Ramos (cell line): ENCODE measurements at regions not wholly inside any gene's neighbourhood (a gene's known extent, or its start where the extent isn't known, plus 50 kb on each side); places are given as distances from the start of the nearest gene placed in this dataset.

Experiments
- in situ Hi-C: fragments of 300-500 bp; cut with MboI; formaldehyde crosslinking; loops from one replicate; pipeline ENCODE4 v1.14.3; 2022; ENCODE audit warnings: low sequenced_read_pairs; ENCODE audit not compliant: unreplicated experiment

DNA sequence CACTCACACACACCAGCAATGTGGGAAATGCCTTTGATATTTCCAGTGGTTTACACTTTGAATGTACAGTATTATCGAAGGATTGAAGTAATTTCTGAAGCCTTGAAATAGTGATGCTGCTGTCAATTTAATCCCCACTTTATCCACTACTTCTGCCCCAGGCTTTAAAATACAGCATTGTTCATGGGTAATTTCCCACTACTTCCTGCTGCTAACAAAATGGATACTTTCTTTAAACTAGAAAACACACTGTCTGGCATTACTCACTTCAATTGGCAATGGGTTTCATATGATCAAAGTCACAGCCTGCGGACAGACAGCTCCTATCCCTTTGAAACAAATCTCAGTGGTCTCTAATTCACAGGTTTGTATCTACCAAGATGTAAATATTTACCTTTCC, 292.2 kb downstream of the CDH11 start:
- in situ Hi-C loops: no loop called here

DNA sequence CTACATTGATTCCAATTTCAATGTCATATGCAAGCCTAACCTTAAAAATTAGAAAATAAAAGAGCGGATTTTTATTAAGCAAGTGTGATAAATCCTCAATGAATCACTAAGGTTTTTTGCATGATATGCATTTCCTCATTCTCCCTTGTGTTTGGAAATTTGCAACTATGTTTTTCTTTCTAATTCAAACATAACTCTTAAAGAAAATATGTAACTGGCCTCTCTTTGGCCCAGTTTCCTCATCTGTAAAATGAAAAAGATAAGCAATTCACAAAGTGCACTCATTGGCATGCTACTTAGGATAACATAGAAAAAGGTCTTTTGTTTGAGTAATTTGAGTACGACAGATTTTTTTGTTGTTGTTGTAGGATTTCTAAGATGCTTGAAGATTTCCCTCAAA, 295.5 kb downstream of the CDH11 start:
- in situ Hi-C loops: no loop called here

DNA sequence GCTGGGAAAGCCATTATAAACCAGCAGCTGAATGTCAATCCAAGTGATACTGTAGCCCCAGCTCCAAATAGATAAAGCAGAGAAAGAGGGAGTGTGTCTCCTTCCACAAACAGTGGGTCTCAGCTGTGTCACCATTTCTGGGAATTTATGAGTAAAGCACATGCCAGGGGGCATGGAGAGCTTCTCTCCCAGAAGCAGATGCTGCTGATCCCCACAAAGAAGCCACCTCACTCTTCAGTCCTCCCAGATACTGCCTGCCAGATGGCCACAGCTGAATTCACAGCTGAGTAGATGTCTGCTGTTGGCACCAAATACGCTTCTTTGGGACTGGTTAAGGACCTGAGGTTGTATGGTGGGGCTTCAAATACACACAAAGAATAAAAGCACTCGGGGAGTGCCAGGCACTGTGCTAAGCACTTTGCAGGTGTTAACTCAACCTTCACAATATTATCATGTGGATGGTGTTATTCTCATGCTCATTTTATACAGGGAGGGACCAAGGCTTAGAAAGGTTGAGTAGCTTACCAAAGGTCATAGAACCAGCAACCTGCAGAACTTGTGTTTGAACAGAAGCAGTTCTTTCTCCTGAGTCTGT, 298.3 kb downstream of the CDH11 start:
- in situ Hi-C loops: no loop called here

DNA sequence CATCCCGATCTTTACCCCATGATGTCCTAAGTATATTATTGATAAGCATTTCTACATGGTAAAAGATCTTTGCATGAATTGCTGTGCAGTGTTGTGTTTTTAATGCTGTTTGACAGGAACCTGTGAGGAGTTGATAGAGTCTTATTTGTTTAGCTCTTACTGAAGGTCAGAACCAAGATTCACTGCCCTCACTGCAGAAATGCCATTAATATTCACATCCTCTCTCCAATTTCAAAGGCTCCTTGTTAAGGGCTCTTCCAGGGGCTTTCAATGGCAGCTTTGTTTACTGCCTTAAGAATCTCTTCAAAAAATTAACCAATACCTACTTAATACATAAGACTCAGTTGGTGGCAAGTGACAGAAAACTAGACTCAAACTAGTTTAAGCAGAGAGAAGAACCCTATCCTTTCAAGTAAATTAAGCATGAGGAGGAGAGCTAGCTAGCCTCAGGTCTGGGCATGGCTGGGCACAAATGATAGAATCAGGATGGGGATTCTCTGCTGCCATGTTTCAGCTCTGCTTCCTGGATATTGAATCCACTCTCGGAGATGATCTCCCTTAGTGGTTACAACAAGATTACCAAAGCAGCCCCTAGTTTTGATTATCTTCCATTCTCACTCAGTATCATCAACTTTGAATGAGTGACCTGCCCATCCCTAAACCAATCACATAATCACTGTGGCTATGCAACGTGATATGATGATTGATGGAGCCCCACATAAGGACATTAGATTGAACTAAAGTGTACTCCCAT, 311.8 kb downstream of the CDH11 start:
- in situ Hi-C loops: no loop called here

DNA sequence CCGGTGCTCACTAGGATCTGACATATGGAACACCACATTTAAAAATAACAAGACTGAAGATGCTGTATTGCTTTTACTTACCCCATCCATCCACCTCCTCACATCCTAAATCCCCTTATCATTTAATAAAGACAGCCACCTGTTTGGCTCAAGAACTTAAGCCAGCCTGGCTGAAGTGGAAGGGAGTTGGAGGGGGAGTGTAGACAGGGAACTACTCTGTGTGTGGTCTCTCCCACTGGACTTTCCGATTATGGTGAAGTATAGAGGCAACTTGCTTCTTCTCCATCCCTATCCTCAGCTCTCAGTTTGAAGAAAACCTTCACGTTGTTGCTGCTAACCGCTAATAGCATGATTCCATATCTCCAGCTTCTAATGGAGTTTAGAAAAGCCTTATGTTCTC, 313.4 kb downstream of the CDH11 start:
- in situ Hi-C loops: no loop called here

DNA sequence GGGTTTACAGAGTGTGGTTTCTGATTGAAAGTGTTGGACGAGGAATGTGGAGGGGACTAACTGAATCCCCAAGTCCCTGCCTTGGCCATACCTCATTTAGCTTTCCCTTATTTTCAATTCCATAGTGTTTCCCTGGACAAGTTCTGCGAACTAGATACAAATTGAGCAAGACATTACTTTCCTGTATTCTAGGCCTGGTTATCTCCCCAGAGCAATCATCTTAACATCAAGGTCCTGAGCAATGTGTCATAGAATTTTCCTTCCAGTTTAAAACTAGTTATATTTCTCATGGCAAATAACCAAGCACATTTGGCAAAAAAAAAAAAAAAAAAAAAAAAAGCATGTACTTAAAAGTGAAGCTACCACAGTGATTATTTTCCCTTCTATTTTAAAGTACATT, 330.1 kb downstream of the CDH11 start:
- in situ Hi-C loops: no loop called here

DNA sequence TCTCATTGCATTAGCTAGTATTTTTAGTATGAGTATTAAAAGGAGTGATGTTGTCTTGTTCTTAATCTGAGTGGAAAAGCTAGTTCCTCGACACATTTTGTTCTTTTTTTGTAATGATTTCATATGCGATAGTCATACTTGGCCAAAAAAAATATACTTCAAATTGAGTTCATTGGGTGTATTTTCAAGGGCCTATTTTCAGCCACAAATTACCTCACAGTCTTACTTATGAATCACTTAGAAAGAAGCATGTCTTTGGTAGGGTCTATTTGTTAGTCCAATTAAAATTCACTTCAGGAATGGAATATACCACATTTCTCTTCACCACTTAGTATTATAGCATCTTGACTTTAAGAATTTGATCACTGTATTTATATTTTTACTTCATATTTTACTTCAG, 337.2 kb downstream of the CDH11 start:
- in situ Hi-C loops: no loop called here

DNA sequence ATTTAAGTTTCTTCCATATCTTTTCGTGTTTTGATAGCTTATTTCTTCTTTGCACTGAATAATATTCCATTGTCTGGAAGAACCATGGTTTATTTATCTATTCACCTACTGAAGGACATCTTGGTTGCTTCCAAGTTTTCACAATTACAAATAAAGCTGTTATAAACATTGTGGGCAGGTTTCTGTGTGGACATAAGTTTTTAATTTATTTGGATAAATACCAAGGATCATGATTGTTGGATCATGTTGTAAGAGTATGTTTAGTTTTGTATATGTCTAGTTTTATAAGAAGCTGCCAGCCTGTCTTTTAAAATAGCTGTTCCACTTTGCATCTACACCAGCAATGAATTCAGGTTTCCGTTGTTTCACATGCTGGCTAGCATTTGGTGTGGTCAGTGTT, 339.4 kb downstream of the CDH11 start:
- in situ Hi-C loops: no loop called here

DNA sequence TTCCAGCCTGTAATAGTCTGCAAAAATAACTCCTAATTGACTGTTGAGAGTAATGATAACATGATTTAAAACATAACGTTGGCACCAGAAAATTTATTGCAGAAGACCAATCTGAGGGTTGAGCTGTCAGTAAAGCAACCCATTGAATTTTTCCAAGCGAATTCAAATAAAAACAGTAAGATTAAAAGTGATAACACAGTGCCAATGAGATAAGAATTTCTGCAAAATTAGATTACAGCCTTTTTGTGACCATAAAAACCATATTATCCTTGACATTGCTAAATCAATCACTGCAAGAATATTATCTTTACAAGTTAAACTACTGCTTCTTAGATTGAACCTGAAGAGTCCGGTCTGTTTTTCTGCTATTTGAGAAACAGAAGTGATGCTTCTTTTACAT, 341.4 kb downstream of the CDH11 start:
- in situ Hi-C loops: no loop called here

DNA sequence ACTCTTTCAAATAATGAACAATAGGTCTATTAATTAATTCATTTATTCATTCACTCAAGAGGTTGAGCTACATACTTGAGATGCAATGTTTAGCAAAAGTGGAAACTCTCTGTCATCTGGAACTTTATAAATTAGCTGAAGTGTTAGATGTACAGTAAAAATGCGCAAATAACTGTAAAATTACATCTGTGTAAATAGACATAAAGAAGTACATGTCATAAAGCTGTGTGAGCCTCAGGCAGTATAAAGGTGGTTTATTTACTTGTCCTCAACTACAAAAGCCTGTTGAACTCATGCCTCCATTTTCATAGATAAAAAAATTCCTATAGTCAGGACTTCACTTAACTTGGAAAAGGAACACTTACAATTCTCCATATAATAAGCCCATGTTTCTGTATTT, 343.1 kb downstream of the CDH11 start:
- in situ Hi-C loops: no loop called here

DNA sequence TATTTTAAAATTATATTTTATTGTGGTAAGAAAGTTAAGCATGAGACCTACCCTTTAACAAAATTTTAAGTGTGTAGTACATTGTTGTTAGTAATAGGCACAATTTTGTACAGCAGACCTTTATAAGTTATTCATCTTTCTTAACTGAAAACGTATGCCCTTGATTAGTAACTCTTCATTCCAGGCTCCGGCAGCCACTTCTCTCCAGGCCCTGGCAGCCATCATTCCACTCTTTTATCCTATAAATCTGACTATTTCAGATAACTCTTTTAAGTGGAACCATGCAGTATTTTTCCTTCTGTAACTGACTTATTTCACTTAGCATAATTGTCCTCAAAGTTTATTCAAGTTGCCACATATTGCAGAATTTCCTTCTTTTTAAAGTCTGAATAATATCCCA, 348.2 kb downstream of the CDH11 start:
- in situ Hi-C loops: no loop called here

DNA sequence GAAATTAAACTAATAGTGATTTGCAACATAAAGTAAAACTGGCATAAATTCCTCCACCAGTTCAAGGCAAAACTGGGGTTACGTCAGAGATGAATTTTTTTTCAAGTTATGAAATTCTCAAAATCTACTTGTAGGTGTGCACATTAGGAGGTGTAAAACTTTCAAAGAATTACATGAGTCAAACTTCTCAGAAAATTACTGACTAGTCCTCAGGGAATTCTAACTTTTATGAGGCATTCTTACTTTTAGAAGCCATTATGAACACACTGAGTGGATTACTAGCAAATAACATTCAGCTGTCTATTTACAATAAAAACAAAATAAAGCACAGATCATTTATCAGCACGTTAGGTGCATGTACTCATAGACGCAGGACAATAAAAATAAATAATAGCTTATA, 348.7 kb downstream of the CDH11 start:
- in situ Hi-C loops: no loop called here

DNA sequence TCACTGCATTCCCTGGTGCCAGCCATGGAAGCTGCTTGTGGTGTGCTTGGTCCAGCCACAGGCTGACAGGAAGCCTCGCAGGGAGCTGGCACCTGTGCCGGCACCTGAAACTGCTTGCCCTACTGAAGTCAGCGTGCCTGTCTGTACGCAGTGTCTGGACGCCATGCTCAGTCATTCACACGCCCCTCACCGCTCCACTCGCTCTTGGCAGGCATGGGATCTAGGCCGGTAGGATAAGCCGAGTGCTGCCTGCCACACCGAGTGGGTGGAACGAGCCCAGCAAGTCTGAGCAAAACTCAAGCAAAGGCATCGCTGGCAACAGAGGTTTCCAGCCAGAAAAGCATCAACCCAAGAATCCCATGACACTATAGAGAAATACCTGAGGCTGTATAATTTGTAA, 350.6 kb downstream of the CDH11 start:
- in situ Hi-C loops: no loop called here

DNA sequence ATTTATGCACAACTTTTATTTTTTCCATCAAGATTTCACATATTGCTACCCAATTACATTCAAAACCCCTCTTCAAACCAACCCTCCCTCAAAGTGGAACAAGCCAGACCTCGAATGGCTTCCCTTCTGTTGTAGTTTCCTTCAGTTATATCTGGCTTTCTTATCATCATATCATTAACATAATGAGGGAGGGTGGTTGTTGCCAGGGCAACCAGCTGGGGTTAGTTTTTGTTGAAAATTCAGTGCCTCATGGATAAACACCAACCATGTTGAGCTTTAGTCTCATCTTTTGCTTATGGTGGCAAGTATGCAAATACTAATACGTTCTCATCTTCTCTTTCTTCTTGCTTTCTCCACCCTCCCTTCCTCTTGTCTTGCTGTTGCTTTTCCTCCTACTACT, 359.7 kb downstream of the CDH11 start:
- in situ Hi-C loops: no loop called here

DNA sequence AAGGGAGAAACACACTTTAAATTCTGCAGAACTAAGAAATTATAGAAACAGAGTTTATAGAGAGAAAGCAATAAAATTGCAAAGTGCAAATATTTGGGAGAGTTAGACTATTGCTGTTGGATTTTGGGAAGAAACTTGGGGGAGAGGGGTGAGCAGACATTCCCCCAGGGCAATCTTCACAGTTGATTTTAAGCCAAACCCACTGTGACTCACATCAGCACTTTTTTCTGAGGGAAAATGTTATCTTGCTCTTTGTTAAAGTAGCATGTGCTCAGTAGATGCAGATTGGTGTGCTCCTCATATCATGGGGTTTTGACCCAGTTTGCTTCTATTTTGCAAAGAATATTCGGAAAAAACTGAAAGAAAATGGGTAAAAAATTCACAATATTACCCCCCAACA, 367.6 kb downstream of the CDH11 start:
- in situ Hi-C loops: no loop called here

DNA sequence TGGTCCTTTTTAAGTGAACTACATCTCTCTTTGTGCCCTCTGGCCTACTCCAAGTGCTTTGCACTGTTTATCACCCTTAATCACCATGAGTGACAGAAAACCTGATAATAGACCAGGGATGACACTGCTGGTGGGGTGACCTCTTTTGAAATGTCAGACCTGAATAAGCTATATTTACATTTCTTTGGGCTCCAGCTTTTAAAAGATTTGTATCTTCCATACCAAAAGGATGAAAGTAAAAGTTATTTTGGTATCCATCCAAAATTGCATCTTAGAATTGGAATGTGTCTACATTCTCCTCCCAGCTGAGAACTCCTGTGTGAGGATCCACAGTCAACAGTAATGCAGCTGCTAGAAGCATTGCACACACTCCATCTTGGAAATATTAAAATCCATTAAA, 370.0 kb downstream of the CDH11 start:
- in situ Hi-C loops: no loop called here

DNA sequence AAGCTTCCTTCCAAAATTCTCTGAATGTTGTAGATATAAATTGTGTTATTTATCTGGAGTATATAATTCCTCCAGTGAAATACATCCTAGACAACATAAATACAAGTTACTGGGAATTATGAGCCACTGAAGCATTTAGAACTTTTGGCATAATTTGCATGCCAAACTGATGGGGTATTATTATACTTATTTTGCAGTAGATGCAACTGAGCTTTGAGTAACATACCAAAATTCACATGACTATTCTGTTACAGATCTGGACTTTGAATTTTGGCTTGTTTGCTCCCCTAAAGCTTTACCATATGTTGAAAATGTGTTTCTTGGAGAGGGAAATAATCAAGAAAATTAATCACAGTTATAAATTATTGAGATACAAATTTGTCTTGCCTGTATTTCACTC, 372.5 kb downstream of the CDH11 start:
- in situ Hi-C loops: no loop called here

DNA sequence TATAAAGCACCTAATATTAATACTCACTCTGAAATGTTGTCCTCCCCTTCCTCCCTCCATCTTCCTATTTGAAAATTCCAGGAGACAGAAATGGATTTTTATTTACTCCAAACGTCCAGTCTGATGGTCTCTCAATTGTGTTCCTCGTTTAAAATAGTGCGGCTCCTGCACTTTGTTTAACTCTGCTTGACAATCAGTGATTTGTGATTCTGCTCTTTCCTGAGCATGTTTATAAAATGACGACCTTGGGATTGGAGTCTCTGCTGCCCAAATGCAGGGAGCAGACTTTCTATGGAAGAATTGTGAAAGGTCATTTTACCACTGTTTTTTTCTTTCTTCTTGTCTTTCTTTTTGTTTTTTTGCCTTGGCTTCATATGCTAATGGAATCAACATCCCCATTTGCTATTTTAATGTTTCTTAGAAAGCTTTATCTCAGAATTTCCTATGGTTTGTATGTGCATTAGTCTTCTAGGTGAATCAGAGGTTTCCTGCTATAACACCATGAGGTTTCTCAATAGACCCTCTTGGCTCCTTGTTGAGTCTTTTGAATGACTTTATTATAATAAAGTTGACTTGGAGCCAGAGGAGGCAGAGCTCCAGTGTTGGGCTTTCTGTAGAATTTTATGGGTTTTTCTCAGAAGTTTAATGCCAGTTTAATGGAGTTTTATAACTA, 376.5 kb downstream of the CDH11 start:
- in situ Hi-C loops: no loop called here

DNA sequence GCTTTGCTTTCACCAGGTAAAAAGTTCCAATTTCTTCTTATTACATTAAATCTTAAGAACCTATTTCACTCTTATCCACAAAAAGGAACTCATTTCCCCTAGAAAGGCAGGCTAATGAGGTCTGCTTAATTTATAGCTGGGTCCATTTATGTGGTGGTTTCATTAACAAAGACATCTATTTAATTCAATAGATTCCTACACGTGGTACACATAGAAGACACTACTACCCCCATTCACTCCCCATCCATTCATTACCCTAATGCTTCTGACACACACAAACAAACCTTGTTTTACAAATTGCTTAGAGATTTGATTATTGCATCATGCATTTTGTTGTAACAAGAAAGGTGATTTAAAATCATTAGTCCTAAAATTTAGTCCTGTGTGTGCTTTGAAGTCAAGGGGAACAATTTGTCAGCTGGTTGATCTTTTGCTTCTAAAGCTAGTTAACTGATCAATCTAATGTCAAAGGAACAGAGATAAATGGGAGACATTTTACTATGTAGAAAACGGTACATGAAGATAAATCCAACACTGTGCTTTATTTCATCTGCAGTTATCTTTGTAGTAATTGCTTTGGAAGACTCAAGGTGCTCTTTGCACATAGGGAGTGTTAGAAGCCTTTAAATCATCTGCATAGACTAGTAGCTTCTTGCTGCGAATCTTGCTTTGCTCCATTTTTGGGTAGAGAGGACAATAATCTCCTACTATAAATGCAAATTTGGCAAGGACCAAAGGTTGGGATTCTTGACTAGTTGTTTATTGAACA, 379.2 kb downstream of the CDH11 start:
- in situ Hi-C loops: no loop called here

DNA sequence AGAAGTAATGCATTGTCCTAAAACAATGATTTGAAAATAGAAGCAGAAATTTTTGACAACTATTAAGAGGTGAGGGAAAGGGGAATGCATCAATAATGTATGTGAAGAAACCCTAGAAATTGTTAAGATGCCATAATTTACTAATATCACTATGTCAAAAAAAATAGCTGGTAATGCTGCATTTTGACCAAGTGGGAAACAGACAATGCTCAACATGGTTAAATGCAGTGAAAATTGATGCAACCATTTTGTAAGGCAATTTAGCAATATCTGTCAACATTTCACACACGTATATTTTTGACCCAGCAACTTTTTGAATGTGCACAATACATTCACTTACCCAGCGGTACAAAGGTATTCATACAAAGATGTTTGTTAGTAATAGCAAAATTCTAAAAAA, 381.6 kb downstream of the CDH11 start:
- in situ Hi-C loops: no loop called here

DNA sequence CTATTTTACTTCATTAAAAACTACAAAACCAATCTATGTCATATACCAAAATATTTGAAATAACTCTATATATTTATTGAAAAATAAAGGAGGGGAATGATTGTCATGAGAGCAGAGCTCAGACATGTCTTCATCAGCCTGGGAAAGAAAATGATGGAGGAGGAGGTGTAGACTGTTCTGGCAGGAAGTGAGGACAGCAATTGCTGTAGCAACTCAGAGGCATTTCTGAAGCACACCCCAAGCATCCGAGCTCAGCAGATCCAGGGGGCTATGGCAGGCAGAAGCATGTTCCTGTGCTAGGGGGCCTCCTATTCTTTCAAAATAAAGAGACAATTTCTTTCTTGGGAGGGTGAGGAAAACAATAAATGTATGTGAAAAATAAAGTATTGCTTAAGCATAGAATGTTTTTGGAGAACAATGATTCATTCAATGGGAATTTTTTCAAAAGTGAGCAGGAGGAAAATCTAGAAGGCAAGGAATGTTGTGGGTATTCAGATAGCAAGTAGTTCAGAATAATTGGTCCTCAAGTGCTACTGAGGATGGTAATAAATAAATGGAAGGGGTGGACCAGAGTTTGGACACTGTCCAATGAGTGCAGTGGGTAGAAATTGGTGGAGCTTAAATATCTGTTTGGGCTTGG, 383.4 kb downstream of the CDH11 start:
- in situ Hi-C loops: no loop called here
